Sigmoid colon (tissue), 4 donors: ENCODE measurements at regions not wholly inside any gene's neighbourhood (a gene's known extent, or its start where the extent isn't known, plus 50 kb on each side); places are given as distances from the start of the nearest gene placed in this dataset.

Experiments
- EP300 ChIP-seq, 4 donors: sonication (generic); formaldehyde crosslinking; IDR thresholded peaks; one replicate each; pipeline ENCODE4 v1.6.1; 2017; ENCODE audit warnings: antibody characterized with exemption in 4 of 4
- POLR2A ChIP-seq, 2 donors: fragments of 450-650 bp; IDR thresholded peaks; one replicate each; pipeline ENCODE4 v1.6.1; 2016; ENCODE audit warnings: antibody characterized with exemption in 2 of 2, mild to moderate bottlenecking in 2 of 2, moderate library complexity in 2 of 2
- POLR2AphosphoS5 ChIP-seq, 4 donors: sonication (generic); formaldehyde crosslinking; IDR thresholded peaks; one replicate each; pipeline ENCODE4 v1.6.1; 2017; ENCODE audit warnings: antibody characterized with exemption in 4 of 4
- TF ChIP-seq, protein P1 (sequence below), 4 experiments: fragments of 450-650 bp in 3 of 4; fragments of 200-600 bp in 1 of 4; IDR thresholded peaks; one replicate each; pipeline ENCODE4 v1.5.1; 2016 to 2019; ENCODE audit warnings: antibody characterized with exemption in 4 of 4, mild to moderate bottlenecking in 3 of 4, moderate library complexity in 2 of 4

DNA sequence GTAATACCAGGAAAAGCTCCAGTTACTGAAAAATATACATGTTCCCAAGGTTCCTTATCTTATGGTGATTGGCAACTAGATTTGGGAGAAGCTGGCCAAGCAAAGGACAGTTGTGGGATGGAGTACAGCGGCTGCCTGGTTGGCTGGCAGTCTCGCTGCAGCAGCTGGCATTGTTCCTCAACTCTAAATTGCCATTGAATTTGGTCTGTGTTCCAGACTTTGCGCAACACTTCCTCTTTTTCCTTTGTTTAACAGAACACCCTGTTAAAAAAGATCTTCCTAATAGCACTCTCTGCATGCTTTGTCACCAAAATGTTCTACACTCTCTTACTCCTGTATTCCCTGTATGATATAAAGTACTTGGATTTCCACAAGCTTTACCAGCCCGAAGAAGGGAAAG is 420.6 kb upstream of the RBMS3 start:
- TF ChIP-seq POLR2A (IDR thresholded peaks at IDR 0.05) = no peak
- TF ChIP-seq, protein P1, sequence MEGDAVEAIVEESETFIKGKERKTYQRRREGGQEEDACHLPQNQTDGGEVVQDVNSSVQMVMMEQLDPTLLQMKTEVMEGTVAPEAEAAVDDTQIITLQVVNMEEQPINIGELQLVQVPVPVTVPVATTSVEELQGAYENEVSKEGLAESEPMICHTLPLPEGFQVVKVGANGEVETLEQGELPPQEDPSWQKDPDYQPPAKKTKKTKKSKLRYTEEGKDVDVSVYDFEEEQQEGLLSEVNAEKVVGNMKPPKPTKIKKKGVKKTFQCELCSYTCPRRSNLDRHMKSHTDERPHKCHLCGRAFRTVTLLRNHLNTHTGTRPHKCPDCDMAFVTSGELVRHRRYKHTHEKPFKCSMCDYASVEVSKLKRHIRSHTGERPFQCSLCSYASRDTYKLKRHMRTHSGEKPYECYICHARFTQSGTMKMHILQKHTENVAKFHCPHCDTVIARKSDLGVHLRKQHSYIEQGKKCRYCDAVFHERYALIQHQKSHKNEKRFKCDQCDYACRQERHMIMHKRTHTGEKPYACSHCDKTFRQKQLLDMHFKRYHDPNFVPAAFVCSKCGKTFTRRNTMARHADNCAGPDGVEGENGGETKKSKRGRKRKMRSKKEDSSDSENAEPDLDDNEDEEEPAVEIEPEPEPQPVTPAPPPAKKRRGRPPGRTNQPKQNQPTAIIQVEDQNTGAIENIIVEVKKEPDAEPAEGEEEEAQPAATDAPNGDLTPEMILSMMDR (IDR thresholded peaks at IDR 0.05) = no peak
- no peak for TF ChIP-seq EP300 (IDR thresholded peaks at IDR 0.05)
- no peak for TF ChIP-seq POLR2AphosphoS5 (IDR thresholded peaks at IDR 0.05)
